NT2/D1 (cell line): ENCODE measurements at regions not wholly inside any gene's neighbourhood (a gene's known extent, or its start where the extent isn't known, plus 50 kb on each side); places are given as distances from the start of the nearest gene placed in this dataset.

ENCODE experiments used
- YY1 ChIP-seq: IDR thresholded peaks from 2 replicates; pipeline ENCODE4 v1.6.1; 2011; ENCODE audit not compliant: insufficient read length, insufficient read depth
- ZNF274 ChIP-seq: IDR thresholded peaks from 2 replicates; pipeline ENCODE4 v1.6.1; 2011; ENCODE audit warnings: mild to moderate bottlenecking, low read depth, low read length

GRCh38 chr21:23853796-23854379 is 1753.4 kb downstream of the MRPL39 start:
- TF ChIP-seq ZNF274 (no peak), YY1 (no peak)
